SK-N-SH (cell line): ENCODE measurements at regions not wholly inside any gene's neighbourhood (a gene's known extent, or its start where the extent isn't known, plus 50 kb on each side); places are given as distances from the start of the nearest gene placed in this dataset.

Experiments
- CTCF ChIA-PET: fragments of 300-600, 350-600 bp; formaldehyde crosslinking; extraction: SDS; loops from one replicate; lab custom pipeline; 2021; lab: Yijun Ruan, JAX
- POLR2A ChIA-PET: fragments of 350-600 bp; sonication (Branson Sonifier 250); formaldehyde crosslinking; extraction: SDS; loops from one replicate; lab custom pipeline; 2020; ENCODE audit warnings: antibody characterized with exemption, inconsistent platforms; lab: Yijun Ruan, JAX
- DNase-seq: peaks from one replicate; pipeline ENCODE4 v3.0.0; 2012
- H2AFZ ChIP-seq: fragments of 200-600 bp; sonication (generic); 2 replicates; pipeline ENCODE4 v1.8.1; 2016; ENCODE audit warnings: antibody characterized with exemption, mild to moderate bottlenecking, low read depth
- H3F3A ChIP-seq: fragments of 200-600 bp; sonication (generic); replicated peaks from 2 replicates; pipeline ENCODE3; 2016; ENCODE audit warnings: antibody characterized with exemption, mild to moderate bottlenecking; ENCODE audit not compliant: insufficient read depth
- H3K27ac ChIP-seq, 2 experiments: fragments of 200-500 bp in 1 of 2; fragments of 200-600 bp in 1 of 2; sonication (Bioruptor generic) in 1 of 2; sonication (generic), shearing (Covaris generic) in 1 of 2; 2 replicates each; pipeline versions ENCODE4 v1.5.1 to v1.6.1; 2014 to 2016; ENCODE audit warnings: low read depth in 2 of 2, inconsistent platforms in 1 of 2, low read length in 1 of 2, mild to moderate bottlenecking in 1 of 2, mixed read lengths in 1 of 2
- H3K27me3 ChIP-seq: fragments of 200-600 bp; sonication (generic), shearing (Covaris generic); 2 replicates; pipeline ENCODE4 v1.6.1; 2016; ENCODE audit warnings: mixed run types; ENCODE audit not compliant: insufficient read depth
- H3K36me3 ChIP-seq, 2 experiments: fragments of 200-500 bp in 1 of 2; fragments of 200-600 bp in 1 of 2; sonication (Bioruptor generic) in 1 of 2; sonication (generic) in 1 of 2; replicated peaks in 1 of 2; 2 replicates each; pipeline versions ENCODE3 to v1.5.1; 2014 to 2016; ENCODE audit warnings: low read length in 1 of 2, mild to moderate bottlenecking in 1 of 2; ENCODE audit not compliant: insufficient read depth in 2 of 2, control insufficient read depth in 1 of 2
- H3K4me1 ChIP-seq, 2 experiments: fragments of 200-500 bp in 1 of 2; fragments of 200-600 bp in 1 of 2; sonication (Bioruptor generic) in 1 of 2; sonication (generic), shearing (Covaris generic) in 1 of 2; 2 replicates each; pipeline versions ENCODE4 v1.5.1 to v1.6.1; 2014 to 2016; ENCODE audit warnings: low read depth in 1 of 2, low read length in 1 of 2, mixed run types in 1 of 2; ENCODE audit not compliant: insufficient read depth in 2 of 2, control insufficient read depth in 1 of 2
- H3K4me2 ChIP-seq: fragments of 200-600 bp; sonication (generic), shearing (Covaris generic); 2 replicates; pipeline ENCODE4 v1.6.1; 2017; ENCODE audit warnings: mixed run types
- H3K4me3 ChIP-seq, 2 experiments: fragments of 200-500 bp in 1 of 2; fragments of 200-600 bp in 1 of 2; sonication (Bioruptor generic) in 1 of 2; sonication (generic), shearing (Covaris generic) in 1 of 2; 2 replicates each; pipeline versions ENCODE4 v1.5.1 to v1.8.1; 2014 to 2016; ENCODE audit warnings: low read depth in 2 of 2, inconsistent platforms in 1 of 2, low read length in 1 of 2, mild to moderate bottlenecking in 1 of 2, mixed read lengths in 1 of 2, moderate library complexity in 1 of 2
- H3K79me2 ChIP-seq: fragments of 200-600 bp; sonication (generic); 2 replicates; pipeline ENCODE4 v1.8.1; 2017; ENCODE audit warnings: mild to moderate bottlenecking; ENCODE audit not compliant: insufficient read depth
- H3K9ac ChIP-seq: fragments of 200-600 bp; sonication (generic); 2 replicates; pipeline ENCODE4 v1.6.1; 2017; ENCODE audit warnings: mixed run types
- H3K9me2 ChIP-seq: fragments of 200-600 bp; sonication (generic); 2 replicates; pipeline ENCODE4 v1.6.1; 2017; ENCODE audit warnings: mixed run types
- H3K9me3 ChIP-seq: fragments of 200-600 bp; sonication (generic); 2 replicates; pipeline ENCODE4 v1.6.1; 2017; ENCODE audit warnings: mixed run types, mild to moderate bottlenecking, moderate library complexity
- H4K20me1 ChIP-seq: fragments of 200-600 bp; sonication (generic); 2 replicates; pipeline ENCODE4 v1.6.1; 2017; ENCODE audit warnings: mild to moderate bottlenecking, mixed run types; ENCODE audit not compliant: insufficient read depth
- ELF1 ChIP-seq: IDR thresholded peaks from 2 replicates; pipeline ENCODE4 v1.4.0; 2012
- EP300 ChIP-seq, 2 experiments: IDR thresholded peaks; 2 replicates each; pipeline versions ENCODE4 v1.4.0 to v1.6.1; 2012; ENCODE audit warnings: borderline replicate concordance in 1 of 2, low read depth in 1 of 2, low read length in 1 of 2
- EZH2phosphoT487 ChIP-seq: fragments of 200-600 bp; sonication (generic); IDR thresholded peaks from 2 replicates; pipeline ENCODE4 v1.6.1; 2017; ENCODE audit warnings: low read depth, mixed run types, mild to moderate bottlenecking, antibody characterized with exemption, moderate library complexity, borderline replicate concordance
- GABPA ChIP-seq: IDR thresholded peaks from 2 replicates; pipeline ENCODE4 v1.4.0; 2012; ENCODE audit warnings: low read depth, mild to moderate bottlenecking
- JUND ChIP-seq: IDR thresholded peaks from 2 replicates; pipeline ENCODE4 v1.4.0; 2012
- MEF2A ChIP-seq: IDR thresholded peaks from 2 replicates; pipeline ENCODE4 v1.4.0; 2012; ENCODE audit warnings: low read depth, borderline replicate concordance
- NFIC ChIP-seq: IDR thresholded peaks from 2 replicates; pipeline ENCODE4 v1.4.0; 2012; ENCODE audit warnings: borderline replicate concordance
- NRF1 ChIP-seq: IDR thresholded peaks from 2 replicates; pipeline ENCODE4 v1.6.1; 2012; ENCODE audit warnings: low read depth, mild to moderate bottlenecking, low read length
- RAD21 ChIP-seq: IDR thresholded peaks from 2 replicates; pipeline ENCODE4 v1.6.1; 2012; ENCODE audit warnings: mild to moderate bottlenecking, low read length
- RCOR1 ChIP-seq: fragments of 150-350 bp; IDR thresholded peaks from 2 replicates; pipeline ENCODE4 v1.6.1; 2017; ENCODE audit warnings: antibody characterized with exemption, low read length
- SIN3A ChIP-seq: IDR thresholded peaks from 2 replicates; pipeline ENCODE4 v1.6.1; 2012; ENCODE audit warnings: low read depth, mild to moderate bottlenecking, low read length, moderate library complexity, borderline replicate concordance
- TAF1 ChIP-seq: IDR thresholded peaks from 2 replicates; pipeline ENCODE4 v1.6.1; 2012; ENCODE audit warnings: low read depth, mild to moderate bottlenecking, low read length, moderate library complexity, borderline replicate concordance
- TCF12 ChIP-seq: IDR thresholded peaks from 2 replicates; pipeline ENCODE4 v1.4.0; 2012
- TEAD4 ChIP-seq: IDR thresholded peaks from 2 replicates; pipeline ENCODE4 v1.4.0; 2012; ENCODE audit warnings: mild to moderate bottlenecking, borderline replicate concordance; ENCODE audit not compliant: insufficient read depth
- YY1 ChIP-seq: IDR thresholded peaks from 2 replicates; pipeline ENCODE4 v1.4.0; 2012; ENCODE audit warnings: low read depth, mild to moderate bottlenecking
- WGBS: methylation state at CpG from one replicate; pipeline ENCODE4 v1.1.6; 2017; ENCODE audit warnings: low lambda C conversion rate; 5-methylcytosine and 5-hydroxymethylcytosine counted together
- TF ChIP-seq, protein P1 (sequence below): IDR thresholded peaks from 2 replicates; pipeline ENCODE4 v1.4.0; 2012; ENCODE audit warnings: low read depth, borderline replicate concordance
- TF ChIP-seq, protein P2 (sequence below): fragments of 150-350 bp; IDR thresholded peaks from 2 replicates; pipeline ENCODE4 v1.6.1; 2017; ENCODE audit warnings: antibody characterized with exemption, low read length, low read depth, borderline replicate concordance
- TF ChIP-seq, protein P3 (sequence below): IDR thresholded peaks from 2 replicates; pipeline ENCODE4; 2012
- TF ChIP-seq, protein P4 (sequence below): fragments of 150-350 bp; IDR thresholded peaks from 2 replicates; pipeline ENCODE4 v1.6.1; 2016; ENCODE audit warnings: mild to moderate bottlenecking, low read depth, low read length
- TF ChIP-seq, protein P5 (sequence below): IDR thresholded peaks from 2 replicates; pipeline ENCODE4 v1.4.0; 2012; ENCODE audit warnings: low read depth, borderline replicate concordance

DNA sequence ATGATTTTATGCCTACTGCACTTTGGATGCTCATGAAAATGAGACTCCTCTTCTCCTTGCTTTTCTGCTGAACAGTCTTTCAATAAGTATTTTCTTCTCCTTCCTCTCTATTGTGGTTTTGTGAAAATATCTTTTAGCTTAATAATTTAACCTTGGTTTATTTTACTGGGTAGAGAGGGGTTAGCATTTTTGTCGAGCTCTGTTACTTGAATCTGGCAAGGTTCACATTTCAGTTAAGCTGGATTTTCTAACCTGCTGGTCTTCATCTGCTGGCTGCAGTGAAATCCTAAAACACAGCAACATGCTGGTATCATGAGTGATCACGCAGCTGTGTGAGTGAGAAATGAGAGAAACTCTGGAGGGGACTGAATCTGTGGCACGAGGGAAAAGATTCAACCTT, 222.7 kb upstream of the NOX3 start:
- TF ChIP-seq, protein P1, sequence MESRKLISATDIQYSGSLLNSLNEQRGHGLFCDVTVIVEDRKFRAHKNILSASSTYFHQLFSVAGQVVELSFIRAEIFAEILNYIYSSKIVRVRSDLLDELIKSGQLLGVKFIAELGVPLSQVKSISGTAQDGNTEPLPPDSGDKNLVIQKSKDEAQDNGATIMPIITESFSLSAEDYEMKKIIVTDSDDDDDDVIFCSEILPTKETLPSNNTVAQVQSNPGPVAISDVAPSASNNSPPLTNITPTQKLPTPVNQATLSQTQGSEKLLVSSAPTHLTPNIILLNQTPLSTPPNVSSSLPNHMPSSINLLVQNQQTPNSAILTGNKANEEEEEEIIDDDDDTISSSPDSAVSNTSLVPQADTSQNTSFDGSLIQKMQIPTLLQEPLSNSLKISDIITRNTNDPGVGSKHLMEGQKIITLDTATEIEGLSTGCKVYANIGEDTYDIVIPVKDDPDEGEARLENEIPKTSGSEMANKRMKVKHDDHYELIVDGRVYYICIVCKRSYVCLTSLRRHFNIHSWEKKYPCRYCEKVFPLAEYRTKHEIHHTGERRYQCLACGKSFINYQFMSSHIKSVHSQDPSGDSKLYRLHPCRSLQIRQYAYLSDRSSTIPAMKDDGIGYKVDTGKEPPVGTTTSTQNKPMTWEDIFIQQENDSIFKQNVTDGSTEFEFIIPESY: no peak
- TF ChIP-seq GABPA: no peak
- Histone ChIP-seq H3K27ac (no peak overlapping the region; a peak in 1 of 4 replicates), H3K4me1 (no peaks in the 10 kb centered on the region; a peak in 1 of 4 replicates)

DNA sequence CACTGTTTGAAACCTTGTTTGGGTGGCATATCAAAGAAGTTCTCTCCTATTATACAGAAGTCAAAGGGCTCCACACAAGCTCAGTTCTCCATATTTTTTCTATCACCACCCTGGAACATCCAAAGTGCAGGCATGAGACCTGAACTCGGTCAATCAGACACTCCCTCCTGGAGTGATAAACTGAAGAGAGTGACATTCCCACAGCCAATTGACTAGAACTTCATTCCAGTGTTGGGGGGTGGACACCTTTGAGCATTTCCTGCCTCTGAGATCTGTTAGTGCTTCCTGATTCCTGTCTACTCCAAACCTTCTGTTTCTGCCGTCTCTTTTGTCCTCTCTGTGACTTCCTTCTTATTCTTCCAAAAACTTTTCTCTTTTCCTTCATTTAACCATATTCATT, 220.7 kb upstream of the NOX3 start:
- H3K4me3 ChIP-seq: no peak overlapping the region
- H3K79me2 ChIP-seq: no peaks in the 10 kb centered on the region
- no peak for DNase-seq
- H4K20me1 ChIP-seq: no peaks in the 10 kb centered on the region
- H3K9me2 ChIP-seq: no peaks in the 10 kb centered on the region
- H3K9me3 ChIP-seq: no peaks in the 10 kb centered on the region
- no peak overlapping the region for H3K27ac ChIP-seq
- no peak overlapping the region; the same call in 1 of the 2 replicates for H2AFZ ChIP-seq
- H3K9ac ChIP-seq: no peak overlapping the region
- no peaks in the 10 kb centered on the region for H3K27me3 ChIP-seq
- ChIA-PET CTCF (no interaction called here), POLR2A (no interaction called here)
- WGBS: 89% methylated on average over 2 of the region's 2 CpGs
- no peaks in the 10 kb centered on the region for H3K36me3 ChIP-seq
- H3F3A ChIP-seq: peaks cover 4% of the 10 kb centered on the region
- no peak overlapping the region for H3K4me2 ChIP-seq
- no peaks in the 10 kb centered on the region; a peak in 1 of 4 replicates for H3K4me1 ChIP-seq
- TF ChIP-seq TCF12 (no peak), YY1 (no peak), TEAD4 (no peak), JUND (no peak), TAF1 (no peak), SIN3A (no peak), EZH2phosphoT487 (no peak), RCOR1 (no peak), MEF2A (no peak), RAD21 (no peak), NFIC (no peak), ELF1 (no peak), NRF1 (no peak), EP300 (IDR thresholded peaks at IDR 0.05; ENCODE audit: borderline replicate concordance in 1 of 2, low read depth in 1 of 2, low read length in 1 of 2) (no peak)
- TF ChIP-seq, protein P1: no peak
- TF ChIP-seq, protein P2, sequence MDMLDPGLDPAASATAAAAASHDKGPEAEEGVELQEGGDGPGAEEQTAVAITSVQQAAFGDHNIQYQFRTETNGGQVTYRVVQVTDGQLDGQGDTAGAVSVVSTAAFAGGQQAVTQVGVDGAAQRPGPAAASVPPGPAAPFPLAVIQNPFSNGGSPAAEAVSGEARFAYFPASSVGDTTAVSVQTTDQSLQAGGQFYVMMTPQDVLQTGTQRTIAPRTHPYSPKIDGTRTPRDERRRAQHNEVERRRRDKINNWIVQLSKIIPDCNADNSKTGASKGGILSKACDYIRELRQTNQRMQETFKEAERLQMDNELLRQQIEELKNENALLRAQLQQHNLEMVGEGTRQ: no peak
- TF ChIP-seq, protein P3, sequence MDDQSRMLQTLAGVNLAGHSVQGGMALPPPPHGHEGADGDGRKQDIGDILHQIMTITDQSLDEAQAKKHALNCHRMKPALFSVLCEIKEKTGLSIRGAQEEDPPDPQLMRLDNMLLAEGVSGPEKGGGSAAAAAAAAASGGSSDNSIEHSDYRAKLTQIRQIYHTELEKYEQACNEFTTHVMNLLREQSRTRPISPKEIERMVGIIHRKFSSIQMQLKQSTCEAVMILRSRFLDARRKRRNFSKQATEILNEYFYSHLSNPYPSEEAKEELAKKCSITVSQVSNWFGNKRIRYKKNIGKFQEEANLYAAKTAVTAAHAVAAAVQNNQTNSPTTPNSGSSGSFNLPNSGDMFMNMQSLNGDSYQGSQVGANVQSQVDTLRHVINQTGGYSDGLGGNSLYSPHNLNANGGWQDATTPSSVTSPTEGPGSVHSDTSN: no peak
- TF ChIP-seq, protein P4, sequence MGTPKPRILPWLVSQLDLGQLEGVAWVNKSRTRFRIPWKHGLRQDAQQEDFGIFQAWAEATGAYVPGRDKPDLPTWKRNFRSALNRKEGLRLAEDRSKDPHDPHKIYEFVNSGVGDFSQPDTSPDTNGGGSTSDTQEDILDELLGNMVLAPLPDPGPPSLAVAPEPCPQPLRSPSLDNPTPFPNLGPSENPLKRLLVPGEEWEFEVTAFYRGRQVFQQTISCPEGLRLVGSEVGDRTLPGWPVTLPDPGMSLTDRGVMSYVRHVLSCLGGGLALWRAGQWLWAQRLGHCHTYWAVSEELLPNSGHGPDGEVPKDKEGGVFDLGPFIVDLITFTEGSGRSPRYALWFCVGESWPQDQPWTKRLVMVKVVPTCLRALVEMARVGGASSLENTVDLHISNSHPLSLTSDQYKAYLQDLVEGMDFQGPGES: no peak
- TF ChIP-seq, protein P5, sequence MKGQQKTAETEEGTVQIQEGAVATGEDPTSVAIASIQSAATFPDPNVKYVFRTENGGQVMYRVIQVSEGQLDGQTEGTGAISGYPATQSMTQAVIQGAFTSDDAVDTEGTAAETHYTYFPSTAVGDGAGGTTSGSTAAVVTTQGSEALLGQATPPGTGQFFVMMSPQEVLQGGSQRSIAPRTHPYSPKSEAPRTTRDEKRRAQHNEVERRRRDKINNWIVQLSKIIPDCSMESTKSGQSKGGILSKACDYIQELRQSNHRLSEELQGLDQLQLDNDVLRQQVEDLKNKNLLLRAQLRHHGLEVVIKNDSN: no peak

More for the DNA sequence above, 222.7 kb upstream of the NOX3 start:
- Histone ChIP-seq H2AFZ (peak overlapping the region; percentile 46; the same call in 1 of the 2 replicates), H3K9ac (no peak overlapping the region), H3K9me2 (no peaks in the 10 kb centered on the region), H3F3A (peaks cover 4% of the 10 kb centered on the region), H3K4me2 (no peak overlapping the region), H3K36me3 (no peaks in the 10 kb centered on the region), H3K4me3 (no peak overlapping the region), H3K79me2 (no peaks in the 10 kb centered on the region), H3K27me3 (no peaks in the 10 kb centered on the region), H3K9me3 (no peaks in the 10 kb centered on the region), H4K20me1 (no peaks in the 10 kb centered on the region)
- ChIA-PET CTCF (interaction anchor here (0.6 kb wide), 1 partner anchor 1210 kb away, joined by 3 read pairs; no protein-coding TSS in a partner anchor), POLR2A (no interaction called here)
- 71% methylated on average over 3 of the region's 3 CpGs for WGBS
- DNase-seq: no peak
